ENCODE measurements at regions not wholly inside any gene's neighbourhood (a gene's known extent, or its start where the extent isn't known, plus 50 kb on each side); places are given as distances from the start of the nearest gene placed in this dataset.
"Not testable (repeated sequence)": the region's sequence is repeated elsewhere in the genome, so short reads cannot be mapped to it uniquely, and the experiment has no call there.

DNA sequence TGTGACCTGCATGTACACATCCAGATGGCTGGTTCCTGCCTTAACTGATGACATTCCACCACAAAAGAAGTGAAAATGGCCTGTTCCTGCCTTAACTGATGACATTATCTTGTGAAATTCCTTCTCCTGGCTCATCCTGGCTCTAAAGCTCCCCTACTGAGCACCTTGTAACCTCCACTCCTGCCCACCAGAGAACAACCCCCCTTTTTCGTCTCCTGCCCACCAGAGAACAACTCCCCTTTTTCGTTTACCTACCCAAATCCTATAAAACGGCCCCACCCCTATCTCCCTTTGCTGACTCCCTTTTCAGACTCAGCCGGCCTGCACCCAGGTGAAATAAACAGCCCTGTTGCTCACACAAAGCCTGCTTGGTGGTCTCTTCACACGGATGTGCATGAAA lies 212.2 kb downstream of the KITLG start:
- not testable (repeated sequence) for DNase-seq (ENCODE audit: low spot score)

DNA sequence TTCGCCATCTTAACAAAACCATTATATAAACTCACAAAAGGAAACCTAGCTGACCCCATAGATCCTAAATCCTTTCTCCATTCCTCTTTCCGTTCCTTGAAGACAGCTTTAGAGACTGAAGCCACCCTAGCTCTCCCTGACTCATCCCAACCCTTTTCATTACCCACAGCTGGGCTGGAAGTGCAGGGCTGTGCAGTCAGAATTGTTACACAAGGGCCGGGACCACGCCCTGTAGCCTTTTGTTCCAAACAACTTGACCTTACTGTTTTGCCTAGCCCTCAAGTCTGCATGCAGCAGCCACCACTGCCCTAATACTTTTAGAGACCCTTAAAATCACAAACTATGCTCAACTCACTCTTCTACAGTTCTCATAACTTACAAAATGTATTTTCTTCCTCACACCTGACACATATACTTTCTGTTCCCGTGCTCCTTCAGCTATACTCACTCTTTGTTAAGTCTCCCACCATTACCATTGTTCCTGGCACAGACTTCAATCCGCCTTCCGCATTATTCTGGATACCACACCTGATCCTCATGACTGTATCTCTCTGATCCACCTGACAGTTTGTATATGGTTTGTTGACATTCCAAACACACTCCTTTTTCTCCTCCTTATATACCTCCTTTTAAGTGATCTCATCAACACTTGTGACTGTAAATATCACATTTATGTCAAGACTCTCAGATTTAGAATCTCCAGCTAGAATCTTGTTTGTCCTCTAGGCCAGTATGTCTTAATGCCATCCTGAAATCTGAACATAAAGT lies 208.7 kb downstream of the KITLG start:
- DNase-seq (ENCODE audit: low spot score): no peak

DNA sequence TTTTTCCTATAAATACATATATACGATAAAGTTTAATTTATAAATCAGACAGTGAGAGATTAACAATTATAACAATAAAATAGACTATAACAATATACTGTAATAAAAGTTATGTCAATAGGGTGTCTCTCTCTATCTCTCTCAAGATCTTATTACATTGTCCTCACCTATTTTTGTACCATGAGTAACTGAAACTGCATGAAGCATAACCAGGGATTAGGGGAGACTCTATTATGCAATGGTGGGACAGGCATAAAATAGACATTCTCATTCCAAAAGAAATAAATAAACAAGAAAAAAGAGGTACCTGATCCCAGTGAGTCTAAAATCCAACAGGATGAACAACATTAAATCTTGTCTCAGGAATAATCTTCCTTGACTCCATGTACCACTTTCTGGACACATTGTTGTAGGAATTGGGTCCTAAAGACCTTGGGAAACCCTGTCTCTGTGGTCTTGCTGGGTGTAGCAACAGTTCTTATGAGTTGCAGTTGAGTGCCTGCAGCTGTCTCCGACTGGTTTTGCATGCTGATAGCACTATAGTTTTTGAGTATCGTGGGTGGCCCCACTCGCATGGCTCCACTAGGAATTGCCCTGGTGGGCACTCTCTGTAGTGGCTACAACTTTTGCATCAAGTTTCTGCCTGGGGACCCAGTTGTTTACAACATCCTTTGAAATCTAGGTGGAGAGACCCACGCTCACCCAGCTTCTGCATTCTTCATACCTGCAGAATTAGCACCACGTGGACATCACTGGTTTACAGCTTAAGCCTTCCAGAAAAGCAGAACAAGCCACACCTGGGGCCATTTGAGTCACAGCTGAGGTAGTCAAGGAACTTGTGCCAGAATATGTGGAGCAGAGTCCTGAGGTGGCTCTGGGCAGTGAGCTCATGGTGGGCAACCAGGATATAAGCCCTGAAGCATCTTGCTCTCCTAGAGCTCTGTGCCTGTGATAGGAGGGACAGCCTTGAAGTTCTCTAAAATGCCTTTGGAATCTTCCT lies 204.7 kb downstream of the KITLG start:
- DNase-seq (ENCODE audit: low spot score): no peak

DNA sequence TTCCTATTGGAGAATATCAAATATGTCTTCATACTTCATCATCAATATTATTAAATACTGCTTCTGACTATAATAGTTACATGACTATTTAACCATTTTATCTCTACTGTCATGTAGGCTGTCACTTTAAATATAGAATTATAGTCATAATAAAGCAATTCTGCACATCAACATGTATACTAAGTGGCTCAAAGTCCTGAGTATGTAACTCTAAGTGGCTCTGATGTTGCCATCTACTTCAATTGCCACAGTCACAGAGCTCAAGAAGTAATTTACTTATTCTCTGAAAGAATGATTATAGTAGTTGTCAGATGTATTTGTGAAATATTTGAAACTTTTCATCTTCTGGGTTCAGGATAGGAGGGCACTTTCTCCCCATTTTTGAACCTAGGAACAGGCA lies 202.3 kb downstream of the KITLG start:
- DNase-seq (ENCODE audit: low spot score): no peak

DNA sequence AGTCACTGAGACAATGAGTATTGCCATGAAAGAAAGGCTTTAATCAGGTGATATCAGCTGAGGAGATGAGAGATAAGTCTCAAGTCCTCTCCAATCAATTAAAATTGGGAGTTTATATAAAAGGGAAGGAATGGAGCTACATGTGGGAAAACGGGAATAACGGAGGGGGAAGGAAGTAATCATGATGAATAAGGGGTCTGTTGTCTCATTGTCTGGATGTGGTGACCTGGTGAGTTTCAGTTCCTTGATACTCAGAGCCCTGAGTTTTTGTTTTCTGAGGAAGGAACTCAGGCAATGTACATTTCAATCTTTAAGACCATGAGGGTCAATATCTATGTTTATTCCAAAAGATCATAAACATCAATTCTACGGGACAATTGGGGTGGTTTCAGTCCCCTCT lies 198.8 kb downstream of the KITLG start:
- DNase-seq (ENCODE audit: low spot score): no peak

DNA sequence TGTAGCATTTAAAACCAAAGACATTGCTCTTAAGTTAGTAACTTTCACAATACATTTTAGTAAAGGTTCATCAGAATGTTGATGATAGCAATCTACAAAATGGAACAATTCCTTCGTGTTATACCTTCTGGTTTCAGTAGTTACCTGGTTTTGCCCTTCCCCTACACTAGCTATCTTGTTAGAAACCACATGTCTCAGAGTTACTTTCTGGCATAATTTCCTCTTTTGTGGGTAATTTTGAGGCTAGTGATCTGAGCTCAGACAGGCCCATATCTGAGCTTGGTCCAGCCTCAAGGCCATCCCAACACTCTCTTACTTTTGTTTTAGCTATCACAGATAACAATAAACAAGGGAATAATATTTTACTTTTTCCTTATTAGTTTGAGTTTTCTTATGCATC lies 196.9 kb downstream of the KITLG start:
- no peak for DNase-seq (ENCODE audit: low spot score)

DNA sequence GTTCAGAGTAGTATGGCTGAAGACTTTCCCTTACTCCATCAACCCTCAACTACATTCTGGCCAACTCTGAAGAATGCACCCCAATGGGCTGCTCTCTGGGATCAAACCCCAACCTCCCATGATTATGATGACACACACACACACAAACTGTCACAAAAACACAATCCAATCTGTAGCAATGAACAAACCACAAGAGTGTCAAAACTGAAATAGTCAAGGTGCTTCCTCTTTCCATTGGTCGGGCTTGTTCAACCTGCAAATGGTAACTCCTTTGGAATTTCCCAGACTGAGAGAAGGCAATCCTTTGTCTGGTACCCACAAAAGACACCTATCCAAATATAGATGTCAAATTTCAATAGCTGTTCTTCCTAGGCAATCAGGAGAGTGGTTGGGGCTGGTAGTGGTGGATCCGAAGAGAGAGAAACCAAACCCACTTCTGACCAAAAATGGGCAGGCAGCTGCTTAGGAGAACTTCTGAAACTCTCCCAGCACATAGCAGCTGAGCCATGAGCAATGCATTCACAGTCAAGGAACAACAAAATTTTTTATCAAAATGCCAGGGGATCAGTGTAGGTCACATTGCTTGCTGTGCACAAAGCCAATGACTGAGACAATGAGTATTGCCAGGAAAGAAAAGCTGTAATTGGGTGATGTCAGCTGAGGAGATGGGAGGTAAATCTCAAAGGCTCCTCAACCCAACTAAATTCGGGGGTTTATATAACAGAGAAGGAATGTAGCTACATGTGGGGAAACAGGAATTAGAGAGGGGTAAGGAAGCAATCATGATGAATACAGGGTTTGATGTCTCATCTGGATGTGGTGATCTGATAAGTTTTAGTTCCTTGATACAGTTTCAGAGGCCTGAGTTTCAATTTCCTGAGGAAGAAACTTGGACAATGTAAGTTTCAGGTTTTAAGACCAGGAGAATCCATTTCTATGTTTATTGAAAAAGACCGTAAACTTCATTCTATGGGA lies 191.4 kb downstream of the KITLG start:
- no peak for DNase-seq (ENCODE audit: low spot score)

DNA sequence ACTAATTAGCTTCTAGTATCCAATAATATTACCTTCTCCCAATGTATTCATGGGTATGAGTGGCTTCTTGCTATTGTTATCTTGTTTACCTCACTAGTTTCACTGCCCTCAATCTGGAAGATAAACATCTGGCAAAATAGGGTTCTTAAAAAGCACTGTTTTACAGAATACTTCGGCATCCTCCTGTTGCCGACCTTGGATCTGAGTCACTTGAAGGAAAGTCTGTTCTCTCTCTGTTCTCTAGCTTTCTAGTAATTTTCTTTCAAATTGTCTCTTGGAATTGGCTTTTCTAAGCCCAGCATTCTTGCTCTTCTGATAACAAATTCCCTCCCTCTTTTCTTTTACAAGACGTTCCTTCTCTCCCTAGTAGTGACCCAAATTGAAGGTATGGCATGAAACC lies 189.5 kb downstream of the KITLG start:
- no peak for DNase-seq (ENCODE audit: low spot score)

DNA sequence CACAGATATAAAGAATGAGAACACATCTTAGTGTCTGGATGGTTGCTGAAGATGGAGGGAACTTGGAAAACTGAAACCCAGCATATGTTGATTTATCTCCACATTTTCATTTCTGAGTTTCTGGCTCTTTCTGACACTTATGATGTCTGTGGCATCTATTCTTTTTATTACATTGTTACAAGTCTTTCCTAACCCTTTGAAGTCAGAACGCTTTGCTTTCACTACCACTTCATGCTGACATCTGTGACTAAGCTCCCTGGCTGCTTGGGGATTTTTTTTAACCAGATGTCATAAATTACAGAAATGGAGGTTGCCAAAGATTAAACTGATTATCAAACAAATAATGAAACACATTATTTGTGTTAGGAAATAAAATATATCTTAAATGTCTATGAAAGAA lies 188.7 kb downstream of the KITLG start:
- DNase-seq (ENCODE audit: low spot score): peak; percentile 73

DNA sequence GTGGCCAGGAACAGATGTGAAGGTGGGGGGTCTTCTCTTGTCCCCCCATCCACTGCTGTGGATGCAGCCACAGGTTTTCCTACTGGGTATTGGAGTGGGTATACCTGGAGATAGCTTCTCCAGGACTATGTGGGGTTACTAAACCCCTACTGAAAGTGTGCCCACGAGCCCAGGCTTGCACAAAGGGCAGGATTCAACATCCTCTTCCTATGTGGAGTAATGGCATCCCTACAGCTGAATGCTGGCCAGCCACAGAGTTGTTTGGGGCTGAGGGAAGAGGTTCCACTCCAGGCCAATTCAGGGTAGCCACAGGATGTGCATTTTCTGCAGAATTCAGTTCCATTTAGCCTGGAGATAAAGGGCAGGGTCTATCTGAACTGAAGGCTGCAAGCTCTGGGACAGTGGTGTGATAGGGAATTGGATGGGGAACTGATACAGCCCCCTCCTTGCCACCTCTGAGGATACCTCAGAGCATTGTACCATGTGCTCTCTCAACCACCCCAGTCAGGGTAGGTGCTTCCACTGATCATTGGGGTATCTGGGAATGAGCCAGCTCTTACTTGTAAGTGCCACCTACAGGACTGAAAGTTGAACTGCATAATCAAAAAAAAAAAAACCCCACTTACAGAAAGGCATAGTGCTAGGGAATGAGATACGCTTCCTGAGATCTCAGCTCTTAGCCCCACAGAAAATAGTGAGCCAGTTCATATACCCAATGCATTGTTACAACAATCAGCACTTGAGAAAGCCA lies 187.1 kb downstream of the KITLG start:
- peak; percentile 30 for DNase-seq (ENCODE audit: low spot score)

DNA sequence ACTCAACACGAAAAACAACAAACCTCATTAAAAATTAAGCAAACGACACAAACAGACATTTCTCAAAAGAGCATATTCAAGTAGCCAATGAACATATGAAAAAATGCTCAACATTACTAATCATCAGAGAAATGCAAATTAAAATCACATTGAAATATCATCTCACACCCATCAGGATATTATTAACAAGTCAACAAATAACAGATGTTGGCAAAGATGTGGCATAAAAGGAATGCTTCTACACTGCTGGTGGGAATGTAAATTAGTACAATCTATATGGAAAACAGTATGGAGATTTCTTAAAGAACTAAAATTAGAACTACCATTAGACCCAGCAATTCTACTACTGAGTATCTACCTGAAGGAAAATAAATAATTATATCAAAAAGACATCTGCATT lies 182.2 kb downstream of the KITLG start:
- no peak for DNase-seq (ENCODE audit: low spot score)

DNA sequence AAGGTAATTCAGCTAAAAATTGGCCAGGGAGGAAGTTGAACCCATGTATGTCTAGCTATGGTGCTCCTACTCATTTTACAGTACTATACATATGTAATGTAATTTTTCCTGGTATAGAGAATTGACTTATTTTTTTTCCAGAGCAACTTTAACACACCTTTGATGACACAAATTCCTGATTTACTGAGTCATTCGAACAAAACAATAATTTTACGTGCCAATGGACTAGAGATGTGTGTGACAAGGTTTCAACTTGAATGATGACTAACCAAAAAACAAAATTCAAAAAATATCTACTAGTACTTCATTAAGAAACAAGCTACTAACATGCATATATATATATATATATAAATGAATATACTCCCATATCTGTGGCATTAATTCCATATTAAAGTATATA lies 180.5 kb downstream of the KITLG start:
- no peak for DNase-seq (ENCODE audit: low spot score)

DNA sequence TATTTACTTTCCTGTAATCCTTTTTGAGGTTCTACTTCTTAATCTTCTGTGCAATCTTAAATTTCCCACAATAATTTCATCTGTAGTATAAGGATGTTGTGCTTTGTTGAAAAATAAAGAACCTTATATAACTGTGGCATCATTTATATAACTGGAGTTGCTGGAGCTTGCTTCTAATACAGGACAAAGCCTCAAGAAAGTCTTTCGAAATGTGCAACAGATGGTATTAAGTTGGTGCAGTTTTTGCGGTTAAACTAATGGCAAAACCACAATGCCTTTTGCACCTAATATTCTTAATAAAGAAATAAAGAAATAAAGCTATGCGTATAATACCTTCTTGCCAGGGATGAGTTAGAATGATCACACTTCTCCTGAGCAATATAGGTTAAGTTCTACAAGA lies 180.0 kb downstream of the KITLG start:
- no peak for DNase-seq (ENCODE audit: low spot score)

DNA sequence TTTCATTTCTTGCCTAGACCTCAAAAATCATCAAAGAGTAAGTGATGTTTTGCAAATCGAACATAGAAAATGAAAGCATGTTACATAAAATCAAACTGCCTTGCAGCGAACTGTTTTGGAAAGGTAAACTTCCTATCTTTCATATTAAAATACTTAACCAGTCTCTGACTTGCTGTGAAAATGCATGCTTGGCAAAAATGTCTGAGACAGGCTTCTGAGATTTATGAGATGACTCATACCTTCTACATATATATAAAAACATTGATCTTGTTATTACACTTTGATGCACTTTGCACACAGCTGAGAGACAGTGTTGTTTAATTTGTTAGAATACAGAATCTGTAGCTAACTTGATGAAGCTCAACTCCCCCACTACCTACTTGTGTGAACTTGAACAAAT lies 179.1 kb downstream of the KITLG start:
- DNase-seq (ENCODE audit: low spot score): peak; percentile 8

DNA sequence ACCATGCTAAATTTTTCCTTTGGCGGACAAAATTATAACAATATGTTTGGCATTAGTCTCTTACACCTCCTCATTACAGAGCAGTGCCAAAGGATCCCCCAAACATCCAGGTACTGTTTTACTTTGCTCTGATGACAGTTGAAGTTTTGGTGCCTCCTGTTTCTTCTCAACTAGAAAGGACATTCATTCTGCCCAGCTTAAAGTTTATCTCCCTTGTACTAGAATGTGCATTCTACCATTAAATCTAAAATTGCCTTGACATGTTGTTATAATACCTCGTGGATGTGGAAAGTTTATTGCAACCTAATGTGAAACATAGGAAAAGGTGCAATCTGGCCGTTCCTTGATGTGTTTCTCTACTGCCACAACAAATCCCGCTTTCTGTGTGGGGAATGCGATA lies 173.4 kb downstream of the KITLG start:
- no peak for DNase-seq (ENCODE audit: low spot score)

DNA sequence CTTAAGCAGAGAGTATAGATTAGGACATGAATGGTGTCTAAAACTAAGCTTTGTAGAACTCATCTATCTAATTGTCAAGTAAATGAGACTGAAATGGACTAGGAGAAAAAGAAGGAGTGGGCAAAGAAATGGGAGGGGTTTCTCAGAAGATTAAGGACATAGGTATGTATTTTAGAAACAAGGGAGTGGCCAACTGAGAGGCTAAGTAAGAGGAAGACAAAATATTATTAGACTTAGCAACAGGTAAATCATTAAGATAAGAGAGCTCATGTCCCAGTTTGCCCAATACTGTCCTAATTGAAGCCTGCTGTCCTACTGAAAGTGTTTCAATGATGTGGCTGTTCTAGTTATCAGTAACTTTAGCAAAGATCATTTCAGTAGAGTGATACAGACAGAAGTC lies 171.4 kb downstream of the KITLG start:
- DNase-seq (ENCODE audit: low spot score): no peak

DNA sequence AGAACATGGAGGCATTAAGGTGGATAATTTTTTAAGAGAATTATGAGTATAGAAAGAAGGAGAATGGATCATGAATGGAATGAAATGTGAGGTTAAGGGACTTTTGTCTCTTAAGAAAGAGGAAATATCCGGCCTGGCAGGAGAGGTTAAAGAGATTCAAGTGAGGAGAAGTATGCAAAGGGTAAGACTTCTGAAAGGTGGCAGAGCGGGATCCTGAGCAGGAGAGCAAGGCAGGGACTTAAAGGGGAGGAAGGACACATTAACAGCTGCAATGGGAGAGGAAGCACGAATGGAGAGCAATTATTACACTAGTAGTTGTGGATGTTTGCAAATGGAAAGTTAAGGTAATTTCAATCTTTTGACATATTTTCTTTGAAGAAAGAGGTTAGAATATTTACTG lies 171.0 kb downstream of the KITLG start:
- no peak for DNase-seq (ENCODE audit: low spot score)

DNA sequence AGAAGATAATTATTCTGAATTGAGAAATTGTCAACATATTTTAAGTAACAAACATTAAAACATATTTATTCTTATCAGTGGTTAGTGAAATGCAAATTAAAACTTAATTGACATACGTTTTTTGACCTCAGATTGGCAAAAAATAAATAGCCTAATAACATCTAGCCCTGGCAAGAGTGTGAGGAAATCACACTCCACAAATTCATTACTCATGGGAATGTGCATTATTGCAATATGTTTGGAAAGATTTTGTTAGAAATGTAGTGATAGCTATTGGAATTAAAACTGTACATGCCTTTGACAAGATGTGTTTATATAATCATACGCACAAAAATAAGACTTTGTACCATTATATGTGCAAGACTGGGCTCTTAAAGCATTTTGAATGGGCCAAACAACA lies 168.6 kb downstream of the KITLG start:
- no peak for DNase-seq (ENCODE audit: low spot score)

DNA sequence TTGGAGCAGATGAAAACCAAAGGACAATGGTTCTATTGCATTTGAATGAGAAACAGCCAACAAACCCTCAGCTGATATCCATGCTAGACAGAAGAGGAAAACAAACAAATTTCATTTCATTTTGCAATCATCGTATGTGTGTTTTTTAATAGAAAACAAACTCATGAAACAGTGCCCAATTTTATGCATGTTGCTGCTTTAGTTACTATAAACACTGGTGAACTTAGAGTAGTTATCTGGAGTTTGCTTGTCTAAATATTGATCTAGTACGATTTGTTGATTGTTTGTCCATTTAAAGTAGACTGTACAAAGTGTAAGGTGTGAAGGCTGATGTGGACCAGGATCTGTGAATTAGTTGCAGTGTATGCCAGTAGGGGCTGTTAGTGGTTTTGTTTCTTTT lies 166.6 kb downstream of the KITLG start:
- no peak for DNase-seq (ENCODE audit: low spot score)

DNA sequence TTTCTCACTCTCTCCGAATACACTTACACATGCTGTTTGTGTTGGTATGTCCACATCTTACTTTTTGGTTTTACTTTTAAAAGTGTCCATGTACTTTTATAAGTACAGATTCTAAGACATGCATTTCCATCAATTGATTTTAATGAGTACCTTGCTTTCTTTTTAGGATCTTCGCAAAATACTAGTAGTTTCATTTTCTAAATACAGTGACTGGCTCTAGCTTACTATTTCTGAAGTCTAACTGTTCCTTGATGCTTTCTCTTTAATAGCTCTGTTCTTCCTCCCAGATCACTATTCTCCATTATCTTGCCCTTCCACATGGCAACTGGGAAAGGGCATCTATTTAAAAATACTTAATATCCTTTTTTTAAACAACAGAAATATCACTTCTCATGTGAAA lies 164.1 kb downstream of the KITLG start:
- DNase-seq (ENCODE audit: low spot score): no peak

DNA sequence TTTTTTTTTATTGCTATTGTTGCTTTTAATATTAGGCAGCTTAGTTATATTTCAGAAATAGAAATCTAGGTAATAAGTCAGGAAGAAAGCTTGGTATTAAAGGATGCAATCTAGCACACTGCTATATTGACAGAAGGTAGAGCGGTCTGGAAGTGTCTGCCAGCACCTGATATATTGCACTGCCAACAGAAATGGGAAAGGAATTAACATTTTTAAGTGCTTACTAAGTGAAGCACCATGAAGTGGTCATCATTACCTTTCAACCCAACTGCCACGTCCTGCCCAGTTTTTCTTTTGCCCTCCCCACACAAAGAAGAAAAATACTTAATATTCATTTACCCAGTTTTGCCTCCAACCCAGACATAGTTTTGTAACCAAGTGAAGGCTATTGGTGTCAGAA lies 163.5 kb downstream of the KITLG start:
- peak; percentile 36 for DNase-seq (ENCODE audit: low spot score)
